ENCODE measurements at regions not wholly inside any gene's neighbourhood (a gene's known extent, or its start where the extent isn't known, plus 50 kb on each side); places are given as distances from the start of the nearest gene placed in this dataset.

DNA sequence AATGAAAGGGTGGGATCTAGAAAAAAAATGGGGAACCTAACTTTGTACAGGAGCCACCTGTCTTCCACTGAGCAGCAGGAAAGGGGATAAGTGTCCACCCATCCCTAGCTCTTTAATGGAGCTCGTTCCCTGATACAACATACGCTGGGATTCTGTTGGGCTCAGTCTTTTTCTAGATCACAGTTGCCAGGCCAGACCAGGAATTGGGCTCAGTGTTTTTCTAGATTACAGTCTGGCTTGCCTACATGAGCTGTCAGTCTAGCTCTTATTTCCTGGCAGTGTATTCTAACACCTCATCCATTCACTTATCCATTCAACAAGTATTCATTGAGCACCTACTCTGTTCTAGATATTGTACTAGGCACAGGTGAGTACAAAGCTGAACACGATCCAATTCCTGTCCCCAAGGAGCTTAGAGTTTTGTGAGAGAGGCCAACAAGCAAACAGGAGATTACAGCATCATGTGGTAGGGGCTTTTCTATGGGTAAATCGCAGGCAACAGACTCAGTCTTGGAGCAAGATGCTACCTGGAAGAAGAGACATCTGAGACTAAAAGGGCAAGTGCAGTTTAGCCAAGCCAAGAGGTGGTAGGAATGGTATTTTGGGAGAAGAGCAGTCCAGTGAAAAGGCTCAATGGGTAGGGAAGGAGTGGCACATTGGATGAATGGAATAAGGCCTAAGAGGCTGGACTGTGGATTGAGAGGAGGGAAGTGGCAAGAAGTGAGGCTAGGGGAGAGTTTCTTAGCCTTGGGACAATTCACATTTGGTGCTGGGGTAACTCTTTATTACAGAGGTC lies 138.0 kb upstream of the HS3ST2 start:
- TF ChIP-seq, protein P1, sequence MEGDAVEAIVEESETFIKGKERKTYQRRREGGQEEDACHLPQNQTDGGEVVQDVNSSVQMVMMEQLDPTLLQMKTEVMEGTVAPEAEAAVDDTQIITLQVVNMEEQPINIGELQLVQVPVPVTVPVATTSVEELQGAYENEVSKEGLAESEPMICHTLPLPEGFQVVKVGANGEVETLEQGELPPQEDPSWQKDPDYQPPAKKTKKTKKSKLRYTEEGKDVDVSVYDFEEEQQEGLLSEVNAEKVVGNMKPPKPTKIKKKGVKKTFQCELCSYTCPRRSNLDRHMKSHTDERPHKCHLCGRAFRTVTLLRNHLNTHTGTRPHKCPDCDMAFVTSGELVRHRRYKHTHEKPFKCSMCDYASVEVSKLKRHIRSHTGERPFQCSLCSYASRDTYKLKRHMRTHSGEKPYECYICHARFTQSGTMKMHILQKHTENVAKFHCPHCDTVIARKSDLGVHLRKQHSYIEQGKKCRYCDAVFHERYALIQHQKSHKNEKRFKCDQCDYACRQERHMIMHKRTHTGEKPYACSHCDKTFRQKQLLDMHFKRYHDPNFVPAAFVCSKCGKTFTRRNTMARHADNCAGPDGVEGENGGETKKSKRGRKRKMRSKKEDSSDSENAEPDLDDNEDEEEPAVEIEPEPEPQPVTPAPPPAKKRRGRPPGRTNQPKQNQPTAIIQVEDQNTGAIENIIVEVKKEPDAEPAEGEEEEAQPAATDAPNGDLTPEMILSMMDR (conservative IDR thresholded peaks at IDR 0.05; ENCODE audit: low read depth, low read length) = no peak
- TF ChIP-seq EZH2 (IDR thresholded peaks at IDR 0.05; ENCODE audit: borderline replicate concordance, low read depth, low read length, poor library complexity, severe bottlenecking) = no peak

All from A673 (cell line).